Activated CD4-positive, alpha-beta T cell treated with anti-CD3 and anti-CD28 coated beads, Interleukin-2, amount 10 ng/mL, durations not matched to agents 7 days and 5 days (primary cell): ENCODE measurements at regions not wholly inside any gene's neighbourhood (a gene's known extent, or its start where the extent isn't known, plus 50 kb on each side); places are given as distances from the start of the nearest gene placed in this dataset.

Source experiments
- CTCF ChIA-PET: fragments of 350-600 bp; sonication (Branson Sonifier 250); formaldehyde crosslinking; loops from one replicate; lab custom pipeline; 2021; ENCODE audit warnings: antibody characterized with exemption; lab: Charles Lee
- POLR2A ChIA-PET: fragments of 350-600 bp; sonication (Branson Sonifier 250); formaldehyde crosslinking; loops from one replicate; lab custom pipeline; 2021; ENCODE audit warnings: antibody characterized with exemption; lab: Charles Lee
- DNase-seq: peaks from one replicate; pipeline ENCODE4 v3.0.0-alpha.2; 2020
- H3K27ac Mint-ChIP-seq: one replicate; pipeline ENCODE4 v1.8.0; 2021; ENCODE audit warnings: mild to moderate bottlenecking, moderate library complexity, mixed read lengths
- H3K27me3 Mint-ChIP-seq: one replicate; pipeline ENCODE4 v1.8.0; 2021; ENCODE audit warnings: mixed read lengths
- H3K36me3 Mint-ChIP-seq: one replicate; pipeline ENCODE4 v1.8.0; 2021; ENCODE audit warnings: low read depth, mixed read lengths
- H3K4me1 Mint-ChIP-seq: one replicate; pipeline ENCODE4 v1.8.0; 2021; ENCODE audit warnings: mixed read lengths
- H3K4me3 Mint-ChIP-seq: one replicate; pipeline ENCODE4 v1.8.0; 2021; ENCODE audit warnings: mild to moderate bottlenecking, moderate library complexity, mixed read lengths
- H3K9me3 Mint-ChIP-seq: one replicate; pipeline ENCODE4 v1.8.0; 2021; ENCODE audit warnings: mixed read lengths

DNA sequence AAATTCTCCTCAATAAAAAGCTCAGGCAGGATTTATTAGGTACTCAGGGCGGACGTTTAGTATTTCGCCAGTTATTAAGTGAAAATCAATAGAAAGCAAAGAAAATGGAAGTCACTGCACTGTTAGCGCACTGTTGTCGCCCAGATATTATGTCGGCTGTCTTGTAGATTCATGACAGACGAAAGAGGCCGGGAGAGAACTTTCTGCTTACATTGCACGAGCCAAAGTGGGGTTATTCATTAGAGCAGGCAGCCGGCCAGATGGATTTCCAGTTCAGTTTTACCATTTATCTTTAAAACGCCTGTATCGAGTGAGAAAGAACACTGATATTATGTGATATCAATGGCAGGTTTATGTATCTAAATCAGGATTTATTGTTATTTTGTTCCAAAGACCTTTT, 866.0 kb upstream of the NR2F2 start:
- ChIA-PET CTCF (interaction anchor here (0.9 kb wide), 1 partner anchor 9 kb away, joined by 3 read pairs; no protein-coding TSS in a partner anchor), POLR2A (no interaction called here)

GRCh38 chr15:95468820-95469219, 861.7 kb upstream of the NR2F2 start:
- CTCF ChIA-PET, result no interaction called here
- no peaks in the 10 kb centered on the region for H3K36me3 Mint-ChIP-seq
- H3K9me3 Mint-ChIP-seq, result no peaks in the 10 kb centered on the region
- no peaks in the 10 kb centered on the region for H3K4me1 Mint-ChIP-seq
- POLR2A ChIA-PET, result no interaction called here
- DNase-seq, result no peak
- no peak overlapping the region for H3K4me3 Mint-ChIP-seq
- H3K27me3 Mint-ChIP-seq, result peaks cover 27% of the 10 kb centered on the region
- H3K27ac Mint-ChIP-seq, result no peak overlapping the region

More for the DNA sequence above, 866.0 kb upstream of the NR2F2 start:
- H3K27me3 Mint-ChIP-seq, result peaks cover 32% of the 10 kb centered on the region
- H3K27ac Mint-ChIP-seq, result no peak overlapping the region
- no peaks in the 10 kb centered on the region for H3K4me1 Mint-ChIP-seq
- no peaks in the 10 kb centered on the region for H3K9me3 Mint-ChIP-seq
- DNase-seq, result no peak
- H3K36me3 Mint-ChIP-seq, result no peaks in the 10 kb centered on the region
- H3K4me3 Mint-ChIP-seq, result no peak overlapping the region

DNA sequence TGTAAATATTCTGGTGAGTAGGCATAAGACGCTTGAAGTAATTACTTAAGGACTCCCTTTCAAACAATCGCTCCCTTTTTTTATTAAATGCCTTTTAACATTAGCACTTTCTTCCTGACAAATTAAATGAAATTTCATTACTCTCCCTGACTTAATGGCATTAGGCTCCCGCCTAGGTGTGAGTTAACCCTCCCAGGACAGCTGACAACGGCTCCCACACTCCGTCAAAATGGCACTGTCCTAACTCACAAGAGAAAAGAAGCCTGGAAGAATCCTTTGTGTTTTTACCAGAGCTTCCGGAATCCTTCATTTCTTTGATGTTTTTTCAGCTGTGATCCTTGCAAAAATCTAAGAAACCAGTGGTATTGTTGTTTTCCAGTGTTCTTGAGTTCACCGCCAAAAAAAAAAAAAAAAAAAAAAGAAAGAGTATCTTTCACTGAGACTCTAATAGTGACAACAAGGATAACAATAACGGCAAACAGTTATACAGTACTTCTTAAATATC, 861.0 kb upstream of the NR2F2 start:
- no peaks in the 10 kb centered on the region for H3K36me3 Mint-ChIP-seq
- H3K9me3 Mint-ChIP-seq, result no peaks in the 10 kb centered on the region
- H3K4me1 Mint-ChIP-seq, result no peaks in the 10 kb centered on the region
- H3K27ac Mint-ChIP-seq, result no peak overlapping the region
- peaks cover 28% of the 10 kb centered on the region for H3K27me3 Mint-ChIP-seq
- DNase-seq, result no peak
- POLR2A ChIA-PET, result no interaction called here
- CTCF ChIA-PET, result no interaction called here
- H3K4me3 Mint-ChIP-seq, result no peak overlapping the region

GRCh38 chr15:95470529-95470928, 860.0 kb upstream of the NR2F2 start:
- Mint-ChIP-seq H3K27me3 (peaks cover 21% of the 10 kb centered on the region), H3K4me3 (no peak overlapping the region), H3K27ac (no peak overlapping the region), H3K9me3 (no peaks in the 10 kb centered on the region), H3K36me3 (no peaks in the 10 kb centered on the region), H3K4me1 (no peaks in the 10 kb centered on the region)
- CTCF ChIA-PET, result no interaction called here
- POLR2A ChIA-PET, result no interaction called here
- no peak for DNase-seq

GRCh38 chr15:95470997-95471689, 859.4 kb upstream of the NR2F2 start:
- no peaks in the 10 kb centered on the region for H3K9me3 Mint-ChIP-seq
- no peaks in the 10 kb centered on the region for H3K36me3 Mint-ChIP-seq
- no peak for DNase-seq
- peaks cover 22% of the 10 kb centered on the region for H3K27me3 Mint-ChIP-seq
- CTCF ChIA-PET, result interaction anchor here (1.1 kb wide), 1 partner anchor 9 kb away, joined by 3 read pairs; no protein-coding TSS in a partner anchor
- POLR2A ChIA-PET, result no interaction called here
- no peak overlapping the region for H3K27ac Mint-ChIP-seq
- no peak overlapping the region for H3K4me3 Mint-ChIP-seq
- H3K4me1 Mint-ChIP-seq, result no peaks in the 10 kb centered on the region

DNA sequence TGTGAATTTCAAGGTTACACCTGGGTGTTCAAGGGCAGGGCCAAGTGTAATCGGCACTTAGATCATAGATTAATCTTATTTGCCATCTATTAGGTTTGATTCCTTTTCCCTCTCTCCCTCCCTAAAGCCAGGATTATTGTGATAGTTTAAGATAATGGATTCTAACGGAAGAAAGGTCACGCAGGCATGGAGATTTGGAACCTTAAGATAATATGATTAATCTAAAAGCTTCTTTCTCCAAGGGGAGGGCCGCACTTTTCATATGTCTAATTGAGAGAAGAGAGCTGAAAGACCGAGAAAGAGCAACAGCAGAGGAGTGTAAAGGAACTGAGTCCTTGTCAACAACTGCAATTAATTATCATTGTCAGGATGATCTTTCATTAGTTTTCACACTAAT, 858.8 kb upstream of the NR2F2 start:
- no peak for DNase-seq
- Mint-ChIP-seq H3K4me1 (no peaks in the 10 kb centered on the region), H3K4me3 (no peak overlapping the region), H3K9me3 (no peaks in the 10 kb centered on the region), H3K36me3 (no peaks in the 10 kb centered on the region), H3K27me3 (peaks cover 22% of the 10 kb centered on the region), H3K27ac (no peak overlapping the region)
- POLR2A ChIA-PET, result no interaction called here
- CTCF ChIA-PET, result interaction anchor here (1.1 kb wide), 1 partner anchor 9 kb away, joined by 3 read pairs; no protein-coding TSS in a partner anchor

DNA sequence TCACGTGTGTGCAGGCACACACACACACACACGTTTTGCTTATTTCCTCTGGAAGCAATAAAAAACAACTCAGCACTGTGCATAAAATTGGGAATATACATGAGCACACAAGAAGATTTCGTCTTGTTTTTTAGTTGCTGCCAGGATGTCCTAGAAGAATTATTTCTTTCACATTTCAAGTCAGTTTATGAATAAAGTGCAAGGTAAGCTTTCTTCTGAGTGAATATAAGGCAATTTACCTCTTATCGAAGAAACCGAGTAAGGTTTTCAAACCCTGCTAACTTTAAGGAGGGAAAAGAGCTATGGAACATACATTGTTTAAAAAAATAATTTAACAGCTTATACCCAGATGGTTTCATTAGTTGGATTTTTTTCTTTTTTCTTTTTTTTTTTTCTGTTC, 855.4 kb upstream of the NR2F2 start:
- CTCF ChIA-PET, result interaction anchor here (0.6 kb wide), 1 partner anchor 1854 kb away, joined by 3 read pairs; no protein-coding TSS in a partner anchor
- no peaks in the 10 kb centered on the region for H3K4me1 Mint-ChIP-seq

DNA sequence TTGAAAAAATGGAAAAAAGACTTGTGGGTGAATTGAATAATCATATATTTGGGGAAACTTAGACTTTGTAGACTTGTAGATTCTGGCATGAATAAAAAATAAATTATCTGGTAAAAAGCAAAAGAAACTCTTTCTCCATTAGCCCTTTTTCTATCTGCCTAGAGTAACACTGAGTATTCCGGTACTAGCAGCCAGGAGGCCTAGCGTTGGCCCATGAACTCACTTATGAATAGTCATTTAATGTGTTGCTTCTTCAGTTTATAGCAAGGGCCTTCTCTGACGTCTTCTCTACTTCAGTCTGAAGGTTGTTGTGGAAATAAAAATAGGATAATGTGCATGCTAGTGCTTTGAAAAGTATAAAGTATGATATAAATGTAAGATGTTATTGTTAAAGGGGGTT, 851.2 kb upstream of the NR2F2 start:
- no peak overlapping the region for H3K27ac Mint-ChIP-seq
- H3K4me1 Mint-ChIP-seq, result no peaks in the 10 kb centered on the region
- H3K36me3 Mint-ChIP-seq, result no peaks in the 10 kb centered on the region
- no peak for DNase-seq
- peaks cover 18% of the 10 kb centered on the region for H3K27me3 Mint-ChIP-seq
- ChIA-PET POLR2A (no interaction called here), CTCF (no interaction called here)
- H3K9me3 Mint-ChIP-seq, result peaks cover 2% of the 10 kb centered on the region
- H3K4me3 Mint-ChIP-seq, result no peak overlapping the region

More for the DNA sequence above, 855.4 kb upstream of the NR2F2 start:
- no peak for DNase-seq
- Mint-ChIP-seq H3K36me3 (no peaks in the 10 kb centered on the region), H3K27ac (no peak overlapping the region), H3K4me3 (no peak overlapping the region), H3K9me3 (no peaks in the 10 kb centered on the region), H3K27me3 (peaks cover 19% of the 10 kb centered on the region)
- POLR2A ChIA-PET, result no interaction called here

DNA sequence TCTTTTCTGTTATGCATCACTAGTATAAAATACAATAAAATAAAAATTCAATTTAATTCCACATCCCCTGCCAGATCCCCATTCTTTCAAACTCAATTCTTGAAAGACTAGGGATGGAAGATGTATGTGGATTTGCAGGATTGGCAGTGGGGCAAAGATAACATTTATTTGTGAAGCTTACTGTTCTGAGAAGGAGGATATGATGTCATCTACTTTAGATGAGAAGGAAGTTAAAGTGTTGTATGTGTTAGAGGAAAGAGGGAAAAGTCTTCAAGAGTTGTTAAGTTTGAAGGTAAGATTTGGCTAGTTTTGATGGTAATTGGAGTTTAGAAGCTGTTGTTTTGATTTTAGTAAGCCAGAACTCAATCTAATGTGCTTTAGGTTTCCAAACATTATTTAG, 845.1 kb upstream of the NR2F2 start:
- Mint-ChIP-seq H3K36me3 (no peaks in the 10 kb centered on the region), H3K27me3 (peaks cover 10% of the 10 kb centered on the region), H3K4me3 (no peak overlapping the region), H3K27ac (no peak overlapping the region), H3K9me3 (peaks cover 10% of the 10 kb centered on the region), H3K4me1 (peaks cover 3% of the 10 kb centered on the region)
- ChIA-PET CTCF (no interaction called here), POLR2A (no interaction called here)
- no peak for DNase-seq

DNA sequence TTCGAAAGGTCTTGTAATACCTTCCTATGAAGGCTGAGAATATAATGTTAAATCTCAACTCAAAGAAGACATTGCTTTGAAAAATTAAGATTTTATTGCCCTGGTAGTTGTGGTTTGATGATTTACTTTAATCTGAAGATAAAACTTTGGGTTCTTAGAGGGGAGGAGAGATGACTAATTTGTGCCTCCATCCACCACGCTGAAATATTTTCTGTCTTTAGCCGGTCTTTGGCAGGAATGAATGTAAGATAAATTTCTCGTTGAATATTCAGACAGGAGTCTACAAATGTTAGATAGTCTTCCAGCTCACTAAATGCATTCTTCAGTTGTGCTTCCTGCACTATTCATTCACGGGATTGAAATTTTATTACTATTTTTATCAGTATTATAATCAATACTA, 844.3 kb upstream of the NR2F2 start:
- DNase-seq, result no peak
- ChIA-PET POLR2A (no interaction called here), CTCF (no interaction called here)
- Mint-ChIP-seq H3K36me3 (no peaks in the 10 kb centered on the region), H3K9me3 (peaks cover 10% of the 10 kb centered on the region), H3K27ac (no peak overlapping the region), H3K4me1 (peaks cover 3% of the 10 kb centered on the region), H3K4me3 (no peak overlapping the region), H3K27me3 (peaks cover 10% of the 10 kb centered on the region)

DNA sequence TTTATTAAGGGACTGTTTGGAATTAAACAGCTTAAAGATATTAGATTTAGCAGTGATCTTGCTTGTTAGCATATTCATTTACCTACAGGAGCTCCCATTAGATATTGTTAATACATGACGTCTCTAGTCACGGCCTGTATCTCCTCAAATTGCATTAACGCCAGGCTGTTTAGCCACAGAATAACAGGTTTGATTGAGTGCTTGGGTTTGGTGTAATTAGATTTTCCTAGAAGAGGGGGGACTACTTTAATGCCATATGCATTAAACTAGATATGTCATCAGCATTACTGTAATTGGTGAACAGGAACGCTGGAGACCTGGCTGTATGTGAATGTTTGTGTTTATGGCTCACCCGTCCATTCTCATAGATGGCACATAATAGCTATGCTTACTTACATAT, 841.4 kb upstream of the NR2F2 start:
- ChIA-PET POLR2A (no interaction called here), CTCF (no interaction called here)
- Mint-ChIP-seq H3K27ac (no peak overlapping the region), H3K27me3 (peaks cover 10% of the 10 kb centered on the region), H3K4me1 (peaks cover 3% of the 10 kb centered on the region), H3K4me3 (no peak overlapping the region), H3K36me3 (no peaks in the 10 kb centered on the region), H3K9me3 (peaks cover 8% of the 10 kb centered on the region)
- no peak for DNase-seq

DNA sequence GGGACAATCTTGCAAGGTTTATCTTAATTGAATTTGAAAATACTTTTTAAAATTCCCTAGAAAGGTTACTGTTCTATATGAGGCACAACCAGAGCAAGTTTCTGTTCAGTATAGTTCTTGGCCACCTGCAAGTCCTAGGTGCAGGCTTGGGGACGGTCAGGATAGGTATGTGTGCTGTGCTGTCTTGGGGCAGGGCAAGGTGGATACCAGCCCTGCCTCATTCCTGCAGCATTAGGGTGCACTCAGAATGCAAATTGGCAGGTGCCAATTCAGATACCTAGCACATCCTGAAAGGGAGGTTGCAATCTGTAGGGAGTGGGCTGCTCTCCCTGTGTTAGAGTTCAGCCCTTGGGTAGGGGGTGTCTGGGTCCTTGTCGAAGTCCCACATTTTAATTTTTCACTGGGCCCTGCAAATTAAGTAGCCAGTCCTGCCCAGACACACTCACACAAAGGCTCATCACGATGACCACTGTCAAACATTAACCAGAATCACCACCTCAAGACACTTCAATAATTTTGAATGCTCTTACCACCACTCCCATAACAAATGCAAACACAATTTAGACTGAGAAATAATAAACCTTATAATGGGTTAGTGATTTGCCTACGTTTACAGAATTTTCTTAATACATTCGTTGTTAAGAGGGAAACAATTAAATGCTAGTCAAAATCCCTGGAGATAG, 838.0 kb upstream of the NR2F2 start:
- Mint-ChIP-seq H3K27me3 (peaks cover 7% of the 10 kb centered on the region), H3K36me3 (no peaks in the 10 kb centered on the region), H3K4me3 (no peak overlapping the region), H3K9me3 (peaks cover 2% of the 10 kb centered on the region), H3K27ac (no peak overlapping the region), H3K4me1 (no peaks in the 10 kb centered on the region)
- POLR2A ChIA-PET, result no interaction called here
- no peak for DNase-seq
- CTCF ChIA-PET, result no interaction called here

DNA sequence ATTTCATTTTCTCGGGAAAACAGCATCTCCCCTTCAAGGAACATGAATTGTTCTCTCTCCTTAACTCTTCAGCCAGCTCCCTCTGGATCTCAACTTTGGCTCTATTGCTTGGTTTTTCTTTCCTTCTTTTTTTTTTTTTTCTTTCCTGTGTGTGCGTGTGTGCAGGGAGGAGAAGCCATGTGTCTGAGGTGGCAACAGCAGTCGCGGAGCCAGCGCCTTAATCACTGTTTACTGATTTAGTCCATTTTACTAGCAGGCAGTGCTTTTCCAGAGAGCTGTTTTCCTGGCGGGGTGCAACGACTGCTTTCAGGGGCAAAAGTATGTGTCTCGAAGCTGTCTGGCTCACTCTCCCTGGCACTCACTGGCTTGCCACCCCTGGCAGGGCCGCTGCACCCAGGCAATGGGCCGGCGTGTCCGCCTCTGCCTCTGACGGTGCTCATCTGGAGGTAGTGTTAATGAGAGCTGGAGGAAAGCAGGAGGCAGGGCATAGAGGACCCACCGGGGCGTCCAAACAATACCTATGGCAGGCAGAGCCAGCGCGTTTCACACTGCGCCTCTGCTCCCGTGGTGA, 835.4 kb upstream of the NR2F2 start:
- Mint-ChIP-seq H3K27ac (no peak overlapping the region), H3K4me3 (no peak overlapping the region)

More for the DNA sequence above, 835.4 kb upstream of the NR2F2 start:
- no peak for DNase-seq
- H3K4me1 Mint-ChIP-seq, result peaks cover 5% of the 10 kb centered on the region
- CTCF ChIA-PET, result interaction anchor here (0.6 kb wide), 3 partner anchors 26 to 157 kb away, joined by 3 to 4 read pairs (median 3); no protein-coding TSS in a partner anchor
- POLR2A ChIA-PET, result no interaction called here
- peaks cover 2% of the 10 kb centered on the region for H3K9me3 Mint-ChIP-seq
- H3K27me3 Mint-ChIP-seq, result peaks cover 5% of the 10 kb centered on the region
- no peaks in the 10 kb centered on the region for H3K36me3 Mint-ChIP-seq
